ENCODE measurements at regions not wholly inside any gene's neighbourhood (a gene's known extent, or its start where the extent isn't known, plus 50 kb on each side); places are given as distances from the start of the nearest gene placed in this dataset.

DNA sequence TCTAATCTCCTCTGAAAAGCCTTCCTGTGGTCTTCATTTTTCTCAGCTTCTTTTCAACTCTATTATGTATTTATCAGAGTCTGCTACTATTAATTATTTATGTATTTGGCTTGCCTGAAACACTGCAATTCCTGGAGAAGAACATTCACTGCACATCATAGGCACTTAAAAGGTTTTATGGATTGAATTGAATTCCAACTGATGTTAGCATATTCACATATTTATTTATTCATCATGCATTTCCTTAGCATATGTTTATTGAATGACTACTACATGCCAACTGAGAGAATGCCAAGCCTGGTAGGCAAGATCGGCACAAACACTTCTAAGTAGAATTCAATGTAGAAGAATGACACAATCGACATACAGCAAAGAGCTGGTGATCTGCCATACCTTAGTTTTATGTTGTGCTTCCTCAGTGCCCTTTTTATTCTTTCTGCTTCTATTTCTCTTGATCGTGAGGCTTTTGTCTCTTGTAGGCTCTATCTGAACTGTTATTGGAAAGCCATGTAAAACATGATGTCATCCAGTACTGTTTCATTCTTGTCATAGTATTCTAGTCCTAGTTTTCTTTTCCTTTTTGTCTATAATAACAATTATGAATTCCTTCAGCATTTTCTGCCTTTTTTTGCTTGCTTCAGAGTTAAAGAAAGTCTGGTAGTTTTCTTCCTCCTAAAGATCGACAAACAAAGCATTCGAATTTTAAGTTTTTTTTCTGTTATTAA is 454.2 kb downstream of the TLE4 start:
- TF ChIP-seq POLR2A (IDR thresholded peaks at IDR 0.05) (no peak), EP300 (IDR thresholded peaks at IDR 0.05) (no peak), POLR2AphosphoS5 (IDR thresholded peaks at IDR 0.05) (no peak)
- TF ChIP-seq, protein P1, sequence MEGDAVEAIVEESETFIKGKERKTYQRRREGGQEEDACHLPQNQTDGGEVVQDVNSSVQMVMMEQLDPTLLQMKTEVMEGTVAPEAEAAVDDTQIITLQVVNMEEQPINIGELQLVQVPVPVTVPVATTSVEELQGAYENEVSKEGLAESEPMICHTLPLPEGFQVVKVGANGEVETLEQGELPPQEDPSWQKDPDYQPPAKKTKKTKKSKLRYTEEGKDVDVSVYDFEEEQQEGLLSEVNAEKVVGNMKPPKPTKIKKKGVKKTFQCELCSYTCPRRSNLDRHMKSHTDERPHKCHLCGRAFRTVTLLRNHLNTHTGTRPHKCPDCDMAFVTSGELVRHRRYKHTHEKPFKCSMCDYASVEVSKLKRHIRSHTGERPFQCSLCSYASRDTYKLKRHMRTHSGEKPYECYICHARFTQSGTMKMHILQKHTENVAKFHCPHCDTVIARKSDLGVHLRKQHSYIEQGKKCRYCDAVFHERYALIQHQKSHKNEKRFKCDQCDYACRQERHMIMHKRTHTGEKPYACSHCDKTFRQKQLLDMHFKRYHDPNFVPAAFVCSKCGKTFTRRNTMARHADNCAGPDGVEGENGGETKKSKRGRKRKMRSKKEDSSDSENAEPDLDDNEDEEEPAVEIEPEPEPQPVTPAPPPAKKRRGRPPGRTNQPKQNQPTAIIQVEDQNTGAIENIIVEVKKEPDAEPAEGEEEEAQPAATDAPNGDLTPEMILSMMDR (IDR thresholded peaks at IDR 0.05): no peak
